Fibroblast of skin of right quadriceps (primary cell): ENCODE measurements at regions not wholly inside any gene's neighbourhood (a gene's known extent, or its start where the extent isn't known, plus 50 kb on each side); places are given as distances from the start of the nearest gene placed in this dataset.

Experiments
- DNase-seq: peaks from one replicate; pipeline ENCODE4 v3.0.0-alpha.2; 2013

GRCh38 chr11:70712471-70712870 is 314.1 kb downstream of the CTTN start:
- DNase-seq: no peak

GRCh38 chr11:70713086-70713835 is 314.9 kb downstream of the CTTN start:
- DNase-seq: no peak

DNA sequence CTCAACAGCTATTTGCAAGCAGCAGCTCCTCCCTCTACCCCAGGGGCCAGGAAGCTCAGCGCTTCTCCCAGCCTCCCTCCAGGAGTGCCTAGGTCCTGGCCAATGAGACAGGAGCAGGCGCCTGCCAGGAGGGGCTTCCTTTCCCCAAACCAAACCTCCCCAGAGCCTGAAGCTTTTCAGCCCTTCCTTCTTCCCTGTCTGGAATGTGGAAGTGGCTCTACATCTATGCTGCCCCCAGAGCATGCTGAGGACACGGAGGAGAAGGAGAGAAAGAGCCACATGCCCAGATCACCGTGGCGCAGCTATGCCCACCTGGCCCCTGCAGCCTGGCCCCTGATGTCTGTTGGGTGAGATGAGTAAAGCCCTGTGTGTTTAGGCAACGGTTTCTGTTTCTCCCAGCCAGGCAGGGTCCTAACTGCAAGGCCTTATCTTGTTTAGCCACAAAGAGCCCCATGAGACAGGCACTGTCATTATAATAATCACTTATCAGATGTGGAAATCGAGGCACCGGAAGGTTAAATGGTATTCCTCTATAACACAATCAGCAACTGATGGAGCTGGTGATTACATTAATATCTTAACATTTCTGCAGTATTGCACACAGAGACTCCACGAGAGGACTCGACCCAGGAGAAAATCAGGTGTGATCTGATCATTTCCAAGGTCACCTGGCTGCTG is 315.8 kb downstream of the CTTN start:
- DNase-seq: no peak

DNA sequence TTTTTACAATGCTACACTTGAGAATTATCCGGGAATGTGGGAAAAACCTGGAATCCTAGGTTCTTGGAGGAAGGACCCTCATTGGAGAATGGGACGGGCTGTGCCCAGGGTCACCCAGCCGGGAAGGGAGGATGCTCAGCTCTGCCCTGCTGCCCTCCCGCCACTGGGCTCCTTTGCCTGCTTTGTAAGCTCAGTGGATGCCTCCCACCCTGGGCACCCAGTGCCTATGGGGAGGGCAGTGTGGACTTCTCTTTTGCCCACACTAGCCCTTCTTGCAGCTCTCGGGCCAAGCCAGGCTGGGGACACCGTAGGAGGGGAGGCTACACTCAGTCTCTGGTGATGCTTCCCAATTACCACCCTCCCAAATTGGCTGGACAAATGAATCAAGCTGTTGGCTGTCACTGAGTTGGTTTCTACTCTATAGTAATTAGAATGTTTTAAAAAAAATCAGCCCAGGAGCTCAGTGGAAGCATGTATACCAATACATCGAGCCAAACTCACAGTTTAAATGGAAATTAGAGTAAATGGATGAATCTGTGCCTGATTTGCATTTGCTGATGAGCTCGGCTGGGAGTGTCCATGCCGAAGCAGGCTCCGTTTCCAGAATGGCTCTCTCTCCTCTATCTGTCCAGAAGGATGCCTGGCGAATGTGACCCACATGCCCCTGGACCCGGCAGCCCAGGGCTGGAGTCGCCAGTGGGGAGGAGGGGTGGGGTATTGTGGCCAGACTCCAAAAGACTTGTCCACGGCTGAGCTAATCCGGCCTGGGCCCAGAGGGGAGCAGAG is 317.0 kb downstream of the CTTN start:
- no peak for DNase-seq

DNA sequence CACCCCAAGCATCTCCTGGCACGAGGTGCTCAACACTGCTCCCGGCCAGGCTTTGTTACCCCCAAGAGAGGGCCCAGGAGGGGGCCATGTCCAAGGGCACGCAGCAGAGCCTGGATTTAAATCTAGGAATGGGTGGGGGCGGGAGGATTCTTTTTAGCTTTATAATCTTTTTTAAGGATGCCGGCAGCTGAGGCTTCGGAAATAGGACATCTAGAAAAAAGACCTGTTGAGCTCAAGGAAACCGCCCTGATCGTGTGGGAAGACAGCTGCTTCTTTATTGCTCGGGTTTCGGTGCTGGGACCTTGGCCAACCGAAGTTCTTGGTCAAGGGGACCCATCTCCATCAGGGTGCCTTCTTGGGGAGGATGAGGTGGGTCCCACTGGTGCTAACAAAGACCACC is 317.9 kb downstream of the CTTN start:
- DNase-seq: no peak

DNA sequence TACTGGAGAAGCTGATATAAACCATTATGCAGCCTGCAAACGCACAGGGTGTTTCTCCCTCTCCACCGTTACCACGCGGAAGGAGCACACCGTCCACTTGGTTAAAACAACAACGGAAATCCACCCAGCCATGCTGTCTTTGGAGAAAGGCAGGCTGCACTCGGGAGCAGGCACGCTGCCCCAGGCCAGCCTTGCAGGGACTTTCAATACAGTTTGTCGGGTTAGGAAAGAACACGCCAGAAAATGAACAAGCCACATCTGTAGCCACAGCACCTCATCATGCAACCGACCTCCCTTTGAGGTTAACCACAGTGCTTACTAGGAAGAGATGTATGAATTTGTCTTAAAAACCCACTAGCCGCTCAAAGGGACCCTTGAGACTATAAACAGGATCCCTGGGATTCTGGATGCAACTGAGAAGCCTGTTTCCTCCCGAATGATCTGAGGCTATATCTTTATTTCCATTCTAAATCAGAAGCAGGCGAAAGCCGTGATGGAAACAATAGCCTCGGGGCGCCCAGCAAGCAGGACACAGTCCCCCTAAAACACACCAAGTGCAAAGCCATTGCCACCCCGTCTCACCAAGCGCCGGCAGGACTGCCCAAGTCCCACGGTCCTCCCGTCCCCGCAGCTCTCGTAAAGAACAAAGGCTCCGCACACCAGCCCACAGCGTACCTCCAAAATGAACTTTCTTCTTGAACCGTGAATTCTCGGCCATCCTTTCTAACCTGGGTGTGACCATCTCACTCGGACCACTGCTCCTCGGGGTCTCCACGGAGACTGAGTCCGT is 318.9 kb downstream of the CTTN start:
- DNase-seq: no peak

- no peak for DNase-seq
These were observed 319.7 kb downstream of the CTTN start for GRCh38 chr11:70717936-70718595.

- DNase-seq: no peak
These were observed 321.2 kb downstream of the CTTN start for GRCh38 chr11:70719516-70719915.

GRCh38 chr11:70720281-70720680 is 322.0 kb downstream of the CTTN start:
- DNase-seq: no peak

DNA sequence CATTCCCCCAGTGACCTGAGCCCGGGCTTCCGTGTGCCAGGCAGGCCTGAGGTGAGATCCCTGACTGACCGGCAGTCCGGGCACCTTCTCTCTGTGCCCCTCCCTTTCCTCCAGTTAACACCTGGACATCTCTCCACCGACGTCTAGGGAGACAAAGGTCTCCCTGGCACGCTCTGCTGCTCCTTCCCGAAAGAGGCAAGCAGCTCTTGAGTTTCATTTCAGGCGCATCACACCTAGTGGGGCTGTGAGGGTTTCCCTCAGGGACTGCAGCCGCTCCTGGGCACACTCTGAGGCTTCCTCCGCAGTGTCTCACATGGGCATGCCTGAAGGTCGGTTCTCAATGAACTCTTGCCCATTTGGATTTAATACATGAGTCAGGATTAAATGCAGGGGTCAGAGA is 322.7 kb downstream of the CTTN start:
- DNase-seq: no peak

- no peak for DNase-seq
These were observed 326.9 kb downstream of the CTTN start for GRCh38 chr11:70725278-70725677.

- no peak for DNase-seq
These were observed 327.4 kb downstream of the CTTN start for GRCh38 chr11:70725739-70726138.

GRCh38 chr11:70727021-70727420 is 328.7 kb downstream of the CTTN start:
- DNase-seq: no peak

DNA sequence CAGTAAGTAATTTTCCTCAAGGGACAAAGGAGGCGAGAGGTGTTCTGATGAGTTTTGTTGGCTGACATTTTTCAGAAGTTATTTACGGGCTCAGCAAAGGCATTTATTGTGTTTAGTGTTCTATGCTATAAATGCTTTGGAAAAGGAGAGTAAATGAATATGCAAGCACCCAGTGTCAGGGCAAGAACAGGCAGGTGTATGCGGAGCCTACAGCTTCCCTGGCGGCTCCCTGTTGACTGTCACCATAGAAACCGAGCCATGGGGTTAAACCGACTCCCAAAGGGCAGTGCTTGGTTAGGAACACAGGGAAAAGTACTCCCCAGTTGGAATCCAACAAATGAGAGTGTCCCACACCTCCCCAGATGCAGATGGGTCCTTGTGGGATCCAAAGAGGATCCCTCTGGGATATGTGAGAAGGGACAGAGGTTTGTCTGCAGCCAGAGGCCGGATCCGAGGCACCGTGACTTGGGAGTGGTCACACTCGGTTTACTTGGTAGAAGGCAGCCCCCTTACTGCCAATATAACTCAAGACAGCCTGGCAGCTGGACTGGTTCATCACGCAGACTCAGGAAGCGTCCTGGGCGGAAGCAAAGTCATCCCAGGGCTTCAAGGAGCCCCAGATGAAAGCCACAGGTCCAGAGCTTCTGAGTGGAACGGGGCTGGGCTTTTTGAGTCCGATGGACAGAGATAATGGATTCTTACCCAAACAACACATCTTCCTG is 329.7 kb downstream of the CTTN start:
- DNase-seq: no peak

- DNase-seq: no peak
These were observed 331.6 kb downstream of the CTTN start for GRCh38 chr11:70729949-70730348.

GRCh38 chr11:70730411-70730810 is 332.1 kb downstream of the CTTN start:
- DNase-seq: no peak

- no peak for DNase-seq
These were observed 333.1 kb downstream of the CTTN start for GRCh38 chr11:70731271-70732022.

GRCh38 chr11:70732023-70732880 is 333.9 kb downstream of the CTTN start:
- no peak for DNase-seq

DNA sequence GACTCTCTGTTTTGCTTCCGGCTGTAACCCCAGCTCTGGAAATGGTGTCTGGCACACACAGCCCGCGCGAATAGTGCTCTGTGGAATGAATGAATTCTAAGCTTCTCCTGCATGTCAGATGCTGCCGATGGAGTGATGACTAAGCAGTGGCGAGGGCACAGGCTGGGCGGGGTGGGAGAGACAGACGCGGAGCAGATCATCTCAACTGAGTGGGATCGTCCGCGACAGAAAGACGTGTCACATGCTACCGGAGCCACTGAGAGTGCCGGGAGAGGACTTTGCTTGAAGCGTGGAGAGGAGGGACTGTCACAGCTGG is 334.5 kb downstream of the CTTN start:
- no peak for DNase-seq
